ENCODE measurements at regions not wholly inside any gene's neighbourhood (a gene's known extent, or its start where the extent isn't known, plus 50 kb on each side); places are given as distances from the start of the nearest gene placed in this dataset.
"Not testable (repeated sequence)": the region's sequence is repeated elsewhere in the genome, so short reads cannot be mapped to it uniquely, and the experiment has no call there.

GRCh38 chr13:107926515-107926914 is 288.8 kb downstream of the LIG4 start:
- not testable (repeated sequence) for DNase-seq (ENCODE audit: low read depth in 3 of 3)

GRCh38 chr13:107916902-107917301 is 298.4 kb downstream of the LIG4 start:
- not testable (repeated sequence) for DNase-seq (ENCODE audit: low read depth in 3 of 3)

GRCh38 chr13:107912745-107913144 is 302.6 kb downstream of the LIG4 start:
- no peak for DNase-seq (ENCODE audit: low read depth in 3 of 3)

- no peak for DNase-seq (ENCODE audit: low read depth in 3 of 3)
Observed at GRCh38 chr13:107907065-107907805, 308.1 kb downstream of the LIG4 start.

- DNase-seq (ENCODE audit: low read depth in 3 of 3): no peak
Observed at GRCh38 chr13:107906131-107906530, 309.2 kb downstream of the LIG4 start.

- DNase-seq (ENCODE audit: low read depth in 3 of 3): no peak
Observed at GRCh38 chr13:107901996-107902562, 313.3 kb downstream of the LIG4 start.

GRCh38 chr13:107901230-107901629 is 314.1 kb downstream of the LIG4 start:
- no peak for DNase-seq (ENCODE audit: low read depth in 3 of 3)

- no peak for DNase-seq (ENCODE audit: low read depth in 3 of 3)
Observed at GRCh38 chr13:107900775-107901174, 314.6 kb downstream of the LIG4 start.

GRCh38 chr13:107886118-107886517 is 329.2 kb downstream of the LIG4 start:
- no peak for DNase-seq (ENCODE audit: low read depth in 3 of 3)

- no peak for DNase-seq (ENCODE audit: low read depth in 3 of 3)
Observed at GRCh38 chr13:107884564-107884963, 330.8 kb downstream of the LIG4 start.

- no peak for DNase-seq (ENCODE audit: low read depth in 3 of 3)
Observed at GRCh38 chr13:107883561-107884175, 331.7 kb downstream of the LIG4 start.

- DNase-seq (ENCODE audit: low read depth in 3 of 3): no peak
Observed at GRCh38 chr13:107882708-107883560, 332.4 kb downstream of the LIG4 start.

GRCh38 chr13:107881362-107881761 is 334.0 kb downstream of the LIG4 start:
- DNase-seq (ENCODE audit: low read depth in 3 of 3): no peak

- no peak for DNase-seq (ENCODE audit: low read depth in 3 of 3)
Observed at GRCh38 chr13:107874456-107874855, 340.9 kb downstream of the LIG4 start.

GRCh38 chr13:107873926-107874325 is 341.4 kb downstream of the LIG4 start:
- DNase-seq (ENCODE audit: low read depth in 3 of 3): no peak

- DNase-seq (ENCODE audit: low read depth in 3 of 3): no peak
Observed at GRCh38 chr13:107870400-107870799, 344.9 kb downstream of the LIG4 start.

- DNase-seq (ENCODE audit: low read depth in 3 of 3): no peak
Observed at GRCh38 chr13:107867701-107868661, 347.4 kb downstream of the LIG4 start.

- no peak for DNase-seq (ENCODE audit: low read depth in 3 of 3)
Observed at GRCh38 chr13:107866941-107867623, 348.3 kb downstream of the LIG4 start.

- no peak for DNase-seq (ENCODE audit: low read depth in 3 of 3)
Observed at GRCh38 chr13:107866032-107866940, 349.1 kb downstream of the LIG4 start.
